HepG2 (cell line): ENCODE measurements at regions not wholly inside any gene's neighbourhood (a gene's known extent, or its start where the extent isn't known, plus 50 kb on each side); places are given as distances from the start of the nearest gene placed in this dataset.

Experiments
- ARID2 ChIP-seq: sonication (generic); formaldehyde crosslinking; IDR thresholded peaks from 2 replicates; pipeline ENCODE4 v1.8.1; 2022; ENCODE audit warnings: mild to moderate bottlenecking, missing genetic modification reagents, borderline replicate concordance
- CTCF ChIP-seq: sonication (generic); formaldehyde crosslinking; IDR thresholded peaks from 2 replicates; pipeline ENCODE4 v1.5.0; 2020; ENCODE audit warnings: mild to moderate bottlenecking, missing genetic modification reagents, moderate library complexity
- ELK4 ChIP-seq: sonication (generic); formaldehyde crosslinking; IDR thresholded peaks from 2 replicates; pipeline ENCODE4 v1.9.0; 2021; ENCODE audit warnings: missing genetic modification reagents, borderline replicate concordance
- FOXO4 ChIP-seq: sonication (generic); formaldehyde crosslinking; conservative IDR thresholded peaks from 2 replicates; pipeline ENCODE4 v1.8.1; 2023; ENCODE audit warnings: missing genetic modification reagents
- MED8 ChIP-seq: sonication (generic); formaldehyde crosslinking; IDR thresholded peaks from 2 replicates; pipeline ENCODE4 v1.8.1; 2023; ENCODE audit warnings: mild to moderate bottlenecking, missing genetic modification reagents; ENCODE audit not compliant: insufficient replicate concordance
- NFIB ChIP-seq: sonication (generic); formaldehyde crosslinking; IDR thresholded peaks from 2 replicates; pipeline ENCODE4 v1.9.0; 2021; ENCODE audit warnings: missing genetic modification reagents, mild to moderate bottlenecking, borderline replicate concordance
- SMAD3 ChIP-seq: sonication (generic); formaldehyde crosslinking; IDR thresholded peaks from 2 replicates; pipeline ENCODE4 v1.4.0; 2020; ENCODE audit warnings: missing genetic modification reagents
- YY1 ChIP-seq: IDR thresholded peaks from 2 replicates; pipeline ENCODE4 v1.6.1; 2011; ENCODE audit warnings: low read length, low read depth, moderate library complexity, mild to moderate bottlenecking; ENCODE audit not compliant: insufficient read depth, insufficient replicate concordance
- ZBTB3 ChIP-seq: sonication (generic); formaldehyde crosslinking; IDR thresholded peaks from 2 replicates; pipeline ENCODE4 v1.4.0; 2020; ENCODE audit warnings: low read depth, mild to moderate bottlenecking, moderate library complexity, missing genetic modification reagents, borderline replicate concordance
- ZNF362 ChIP-seq: sonication (generic); formaldehyde crosslinking; IDR thresholded peaks from 2 replicates; pipeline ENCODE4 v1.4.0; 2020; ENCODE audit warnings: missing genetic modification reagents, mild to moderate bottlenecking, borderline replicate concordance
- ZNF501 ChIP-seq: sonication (generic); formaldehyde crosslinking; IDR thresholded peaks from 2 replicates; pipeline ENCODE4 v1.5.1; 2020; ENCODE audit warnings: mild to moderate bottlenecking, moderate library complexity, missing genetic modification reagents
- ZNF800 ChIP-seq: sonication (generic); formaldehyde crosslinking; IDR thresholded peaks from 2 replicates; pipeline ENCODE4 v1.4.0; 2020; ENCODE audit warnings: missing genetic modification reagents
- ZZZ3 ChIP-seq: sonication (generic); formaldehyde crosslinking; IDR thresholded peaks from 2 replicates; pipeline ENCODE4 v1.4.0; 2020; ENCODE audit warnings: missing genetic modification reagents, mild to moderate bottlenecking, borderline replicate concordance

GRCh38 chr4:72828864-72829263, 240.7 kb downstream of the COX18 start:
- no peak for TF ChIP-seq ARID2 (CRISPR knock-in tag)
- TF ChIP-seq CTCF (CRISPR knock-in tag): no peak
- TF ChIP-seq ZNF362 (CRISPR knock-in tag): no peak
- TF ChIP-seq ZBTB3 (CRISPR knock-in tag): no peak
- TF ChIP-seq FOXO4 (CRISPR knock-in tag): no peak
- TF ChIP-seq ZZZ3 (CRISPR knock-in tag): no peak
- TF ChIP-seq ZNF800 (CRISPR knock-in tag): no peak
- no peak for TF ChIP-seq SMAD3 (CRISPR knock-in tag)
- no peak for TF ChIP-seq NFIB
- TF ChIP-seq ELK4 (CRISPR knock-in tag): no peak
- TF ChIP-seq YY1: no peak
- no peak for TF ChIP-seq ZNF501 (CRISPR knock-in tag)
- TF ChIP-seq MED8 (CRISPR knock-in tag): no peak
